Bronchial epithelial cell (primary cell): ENCODE measurements at regions not wholly inside any gene's neighbourhood (a gene's known extent, or its start where the extent isn't known, plus 50 kb on each side); places are given as distances from the start of the nearest gene placed in this dataset.
A peak's percentile ranks its signal among the peaks of the same experiment; 100 is the strongest.

Experiments used
- DNase-seq: peaks from one replicate; pipeline ENCODE4 v3.0.0-alpha.2; 2010; ENCODE audit warnings: low read depth
- FAIRE-seq: peaks from 2 replicates; lab custom pipeline; 2011; peaks lifted over from hg19 to GRCh38; lab: Jason Lieb, UNC
- H3K27me3 ChIP-seq: 2 replicates; pipeline ENCODE4 v1.5.1; 2011; ENCODE audit warnings: low read length; ENCODE audit not compliant: control insufficient read depth, insufficient read depth
- H3K36me3 ChIP-seq: 2 replicates; pipeline ENCODE4 v1.5.1; 2011; ENCODE audit warnings: low read length; ENCODE audit not compliant: control insufficient read depth, insufficient read depth
- H3K4me3 ChIP-seq: 2 replicates; pipeline ENCODE4 v1.5.1; 2011; ENCODE audit warnings: mild to moderate bottlenecking, low read depth, low read length, control low read depth
- TF ChIP-seq, protein P1 (sequence below): IDR thresholded peaks from 2 replicates; pipeline ENCODE4 v1.5.1; 2011; ENCODE audit warnings: mild to moderate bottlenecking, moderate library complexity, low read length, control low read depth, inconsistent platforms; ENCODE audit not compliant: insufficient read depth, severe bottlenecking

DNA sequence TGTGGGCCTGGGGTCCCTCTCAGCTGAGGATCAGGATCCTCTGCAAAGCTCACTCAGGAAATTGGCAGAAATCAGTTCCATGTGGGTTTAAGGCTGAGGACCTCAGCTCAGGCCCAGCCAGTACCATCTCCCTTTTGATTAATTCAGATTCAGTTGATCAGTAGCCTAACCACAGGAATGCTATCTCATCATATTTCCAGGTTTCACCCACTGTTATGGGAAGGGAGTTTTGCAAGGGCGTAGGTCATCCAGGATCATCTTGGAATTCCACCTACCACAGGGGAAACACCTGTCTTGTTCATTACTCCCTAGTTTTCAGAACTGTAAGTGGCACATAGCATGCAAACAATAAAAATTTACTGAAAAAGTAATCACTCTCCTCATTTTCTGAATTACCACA is 399.5 kb upstream of the CNTN3 start:
- Histone ChIP-seq H3K27me3 (no peaks in the 10 kb centered on the region), H3K4me3 (no peak overlapping the region), H3K36me3 (no peaks in the 10 kb centered on the region)
- DNase-seq (no peak), FAIRE-seq (no peak)
- TF ChIP-seq, protein P1, sequence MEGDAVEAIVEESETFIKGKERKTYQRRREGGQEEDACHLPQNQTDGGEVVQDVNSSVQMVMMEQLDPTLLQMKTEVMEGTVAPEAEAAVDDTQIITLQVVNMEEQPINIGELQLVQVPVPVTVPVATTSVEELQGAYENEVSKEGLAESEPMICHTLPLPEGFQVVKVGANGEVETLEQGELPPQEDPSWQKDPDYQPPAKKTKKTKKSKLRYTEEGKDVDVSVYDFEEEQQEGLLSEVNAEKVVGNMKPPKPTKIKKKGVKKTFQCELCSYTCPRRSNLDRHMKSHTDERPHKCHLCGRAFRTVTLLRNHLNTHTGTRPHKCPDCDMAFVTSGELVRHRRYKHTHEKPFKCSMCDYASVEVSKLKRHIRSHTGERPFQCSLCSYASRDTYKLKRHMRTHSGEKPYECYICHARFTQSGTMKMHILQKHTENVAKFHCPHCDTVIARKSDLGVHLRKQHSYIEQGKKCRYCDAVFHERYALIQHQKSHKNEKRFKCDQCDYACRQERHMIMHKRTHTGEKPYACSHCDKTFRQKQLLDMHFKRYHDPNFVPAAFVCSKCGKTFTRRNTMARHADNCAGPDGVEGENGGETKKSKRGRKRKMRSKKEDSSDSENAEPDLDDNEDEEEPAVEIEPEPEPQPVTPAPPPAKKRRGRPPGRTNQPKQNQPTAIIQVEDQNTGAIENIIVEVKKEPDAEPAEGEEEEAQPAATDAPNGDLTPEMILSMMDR: no peak

DNA sequence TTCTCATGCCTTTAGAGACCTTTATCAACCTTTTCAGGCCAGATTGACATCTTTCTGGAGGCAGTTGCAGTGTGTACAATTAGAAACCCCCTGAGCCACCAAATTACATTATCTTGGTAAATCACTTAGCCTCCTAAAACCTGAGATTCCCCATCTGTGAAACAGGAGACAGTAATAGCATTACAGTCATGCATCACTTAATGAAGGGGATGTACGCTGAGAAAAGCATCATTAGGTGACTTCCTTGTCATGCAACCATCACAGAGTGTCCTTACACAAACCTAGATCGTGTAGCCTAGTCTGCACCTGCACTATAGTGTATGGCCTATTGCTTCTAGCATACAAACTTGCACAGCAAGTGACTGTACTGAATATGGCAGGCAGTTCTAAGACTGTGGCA is 400.8 kb upstream of the CNTN3 start:
- FAIRE-seq: no peak

DNA sequence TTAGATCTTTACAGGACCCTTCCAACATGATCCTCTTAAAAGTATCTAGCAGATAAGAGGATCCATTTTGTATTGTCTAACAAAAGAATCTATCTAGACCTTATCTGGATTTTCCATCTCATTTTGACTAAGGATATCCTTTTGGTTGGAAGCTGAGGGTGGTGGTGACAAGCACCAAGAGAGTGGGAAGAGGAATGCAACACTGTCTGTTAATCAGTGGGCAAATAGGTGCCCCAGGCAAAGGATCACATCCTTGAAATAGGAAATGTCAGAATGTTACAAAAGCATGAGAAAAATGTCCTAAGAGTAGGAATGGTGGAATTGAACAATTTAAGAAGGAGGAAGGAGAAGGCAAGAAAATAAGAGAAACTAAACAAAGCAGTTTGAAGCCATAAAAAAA is 420.7 kb upstream of the CNTN3 start:
- Histone ChIP-seq H3K36me3 (no peaks in the 10 kb centered on the region), H3K4me3 (no peak overlapping the region), H3K27me3 (no peaks in the 10 kb centered on the region)
- TF ChIP-seq, protein P1: no peak
- DNase-seq: no peak
- FAIRE-seq: no peak

More for the DNA sequence above, 400.8 kb upstream of the CNTN3 start:
- Histone ChIP-seq H3K36me3 (no peaks in the 10 kb centered on the region), H3K27me3 (no peaks in the 10 kb centered on the region), H3K4me3 (no peak overlapping the region)
- no peak for DNase-seq
- TF ChIP-seq, protein P1: no peak

DNA sequence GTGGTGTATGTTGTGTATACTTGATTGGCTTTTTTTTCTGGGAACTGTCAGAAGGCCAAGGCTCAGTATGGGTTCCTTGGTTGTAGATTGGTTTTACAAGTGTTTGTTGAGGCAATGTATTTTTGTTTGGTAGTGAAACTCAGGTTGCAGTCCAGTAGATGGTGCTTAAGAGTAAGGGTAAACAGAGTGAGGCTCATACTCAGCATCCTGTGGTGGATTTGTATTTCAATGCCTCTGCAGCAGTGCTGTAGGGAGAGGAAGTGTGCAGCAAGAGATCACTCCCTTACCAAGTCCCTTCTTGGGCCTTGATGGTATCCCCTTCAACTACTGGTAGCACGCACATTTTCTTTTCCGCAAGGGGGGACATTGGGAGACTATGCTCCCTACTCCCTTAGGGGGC is 428.5 kb upstream of the CNTN3 start:
- H3K36me3 ChIP-seq: no peaks in the 10 kb centered on the region
- no peak overlapping the region for H3K4me3 ChIP-seq
- DNase-seq (peak; percentile 21), FAIRE-seq (no peak)
- no peaks in the 10 kb centered on the region for H3K27me3 ChIP-seq
- TF ChIP-seq, protein P1: no peak

DNA sequence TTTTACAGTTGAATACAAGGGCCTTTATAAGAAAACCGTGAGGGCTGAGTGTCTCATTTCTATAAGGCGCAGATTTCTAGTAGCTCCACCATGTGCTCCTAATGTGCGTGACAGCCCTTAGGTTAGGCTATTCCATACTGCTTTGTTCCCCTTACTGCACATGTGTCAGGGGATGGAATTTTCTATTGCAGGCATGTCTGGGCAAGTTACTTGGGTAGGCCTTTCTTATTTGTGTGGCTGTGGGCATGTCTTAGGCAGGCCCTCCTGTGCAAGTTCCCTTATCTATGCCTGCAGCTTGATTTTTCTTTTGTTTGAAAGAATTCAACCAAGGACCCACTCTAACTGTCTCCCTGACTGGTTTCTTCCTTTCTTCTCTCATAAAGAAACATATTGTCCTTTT is 434.2 kb upstream of the CNTN3 start:
- Histone ChIP-seq H3K4me3 (no peak overlapping the region), H3K36me3 (no peaks in the 10 kb centered on the region), H3K27me3 (no peaks in the 10 kb centered on the region)
- TF ChIP-seq, protein P1: no peak
- DNase-seq (peak; percentile 93), FAIRE-seq (no peak)

DNA sequence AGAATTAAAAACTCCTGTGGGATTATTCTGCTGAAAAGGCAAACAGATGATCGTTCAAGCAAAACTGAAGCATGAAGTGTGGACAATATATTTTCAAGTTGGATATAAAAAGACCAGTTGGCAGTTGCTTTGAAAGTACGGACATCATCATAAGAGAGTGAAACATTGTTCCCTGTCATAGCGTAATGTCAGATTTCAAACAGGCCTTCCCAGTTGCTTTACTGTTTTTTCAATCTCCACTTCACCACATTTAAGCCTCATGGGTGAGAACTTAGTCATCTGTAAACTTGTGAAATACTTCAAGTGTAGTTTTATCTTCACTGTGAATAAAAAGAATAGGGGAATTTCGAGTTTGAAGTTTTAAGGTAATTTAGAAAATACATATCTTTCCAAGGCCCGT is 435.1 kb upstream of the CNTN3 start:
- Histone ChIP-seq H3K4me3 (no peak overlapping the region), H3K36me3 (no peaks in the 10 kb centered on the region), H3K27me3 (no peaks in the 10 kb centered on the region)
- FAIRE-seq: no peak
- TF ChIP-seq, protein P1: no peak
- peak; percentile 77 for DNase-seq
